Duodenal mucosa (tissue), 2 donors: ENCODE measurements at regions not wholly inside any gene's neighbourhood (a gene's known extent, or its start where the extent isn't known, plus 50 kb on each side); places are given as distances from the start of the nearest gene placed in this dataset.

Experiments
- H3K27ac ChIP-seq: one replicate; pipeline ENCODE4 v1.7.0; 2013; ENCODE audit warnings: low read depth, low read length
- H3K27me3 ChIP-seq, 2 donors: one replicate each; pipeline ENCODE4 v1.7.0; 2013; ENCODE audit warnings: low read length in 2 of 2, control low read depth in 1 of 2; ENCODE audit not compliant: insufficient read depth in 2 of 2, control insufficient read depth in 1 of 2
- H3K36me3 ChIP-seq, 2 donors: one replicate each; pipeline ENCODE4 v1.7.0; 2013; ENCODE audit warnings: low read length in 2 of 2, control low read depth in 1 of 2; ENCODE audit not compliant: insufficient read depth in 2 of 2, control insufficient read depth in 1 of 2
- H3K4me1 ChIP-seq, 2 donors: one replicate each; pipeline ENCODE4 v1.7.0; 2013; ENCODE audit warnings: low read length in 2 of 2, control low read depth in 1 of 2; ENCODE audit not compliant: insufficient read depth in 2 of 2, control insufficient read depth in 1 of 2
- H3K4me3 ChIP-seq, 2 donors: one replicate each; pipeline ENCODE4 v1.7.0; 2013; ENCODE audit warnings: low read length in 2 of 2, low read depth in 1 of 2
- H3K9ac ChIP-seq, 2 donors: one replicate each; pipeline ENCODE4 v1.7.0; 2013; ENCODE audit warnings: low read length in 2 of 2, low read depth in 1 of 2
- H3K9me3 ChIP-seq, 2 donors: one replicate each; pipeline ENCODE4 v1.7.0; 2013; ENCODE audit warnings: low read length in 2 of 2, control low read depth in 1 of 2; ENCODE audit not compliant: control insufficient read depth in 1 of 2

DNA sequence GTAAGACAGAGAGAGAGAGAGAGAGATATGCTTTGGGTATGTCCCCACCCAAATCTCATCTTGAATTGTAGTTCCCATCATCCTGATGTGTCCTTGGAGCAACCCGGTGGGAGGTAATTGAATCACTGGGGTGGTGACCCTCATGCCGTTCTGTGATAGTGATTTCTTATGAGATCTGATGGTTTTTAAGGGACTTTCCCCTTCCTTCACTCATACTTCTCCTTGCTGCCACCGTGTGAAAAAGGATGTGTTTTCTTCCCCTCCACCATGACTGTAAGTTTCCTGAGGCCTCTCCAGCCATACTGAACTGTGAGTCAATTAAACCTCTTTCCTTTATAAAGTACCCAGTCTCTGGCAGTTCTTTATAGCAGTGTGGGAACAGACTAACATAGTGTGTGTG is 60.3 kb downstream of the EOMES start:
- Histone ChIP-seq H3K9ac (no peak overlapping the region), H3K27ac (no peak overlapping the region), H3K4me3 (no peak overlapping the region), H3K36me3 (no peaks in the 10 kb centered on the region), H3K4me1 (peaks cover 6 to 17% of the 10 kb centered on the region in 2 donors), H3K9me3 (no peaks in the 10 kb centered on the region), H3K27me3 (no peaks in the 10 kb centered on the region)

GRCh38 chr3:27659279-27660021 is 62.7 kb downstream of the EOMES start:
- Histone ChIP-seq H3K4me1 (peaks cover 0 to 20% of the 10 kb centered on the region in 2 donors), H3K4me3 (no peak overlapping the region), H3K9ac (no peak overlapping the region), H3K27ac (no peak overlapping the region), H3K36me3 (no peaks in the 10 kb centered on the region), H3K9me3 (no peaks in the 10 kb centered on the region), H3K27me3 (no peaks in the 10 kb centered on the region)

- Histone ChIP-seq H3K9ac (no peak overlapping the region), H3K4me3 (no peak overlapping the region), H3K27ac (no peak overlapping the region), H3K36me3 (no peaks in the 10 kb centered on the region), H3K27me3 (no peaks in the 10 kb centered on the region), H3K4me1 (peaks cover 0 to 20% of the 10 kb centered on the region in 2 donors), H3K9me3 (no peaks in the 10 kb centered on the region)
Measured at GRCh38 chr3:27658741-27659140, 63.4 kb downstream of the EOMES start.

GRCh38 chr3:27657871-27658270 is 64.3 kb downstream of the EOMES start:
- H3K4me1 ChIP-seq, result peaks cover 4 to 24% of the 10 kb centered on the region in 2 donors
- no peak overlapping the region for H3K9ac ChIP-seq
- H3K27me3 ChIP-seq, result no peaks in the 10 kb centered on the region

GRCh38 chr3:27657404-27657803 is 64.7 kb downstream of the EOMES start:
- no peaks in the 10 kb centered on the region for H3K27me3 ChIP-seq
- H3K9ac ChIP-seq, result no peak overlapping the region
- no peaks in the 10 kb centered on the region for H3K36me3 ChIP-seq
- H3K4me1 ChIP-seq, result peaks cover 6 to 27% of the 10 kb centered on the region in 2 donors
- no peak overlapping the region for H3K4me3 ChIP-seq
- no peak overlapping the region for H3K27ac ChIP-seq
- H3K9me3 ChIP-seq, result no peaks in the 10 kb centered on the region

More at GRCh38 chr3:27657871-27658270, 64.3 kb downstream of the EOMES start:
- Histone ChIP-seq H3K27ac (no peak overlapping the region), H3K36me3 (no peaks in the 10 kb centered on the region), H3K9me3 (no peaks in the 10 kb centered on the region), H3K4me3 (no peak overlapping the region)

DNA sequence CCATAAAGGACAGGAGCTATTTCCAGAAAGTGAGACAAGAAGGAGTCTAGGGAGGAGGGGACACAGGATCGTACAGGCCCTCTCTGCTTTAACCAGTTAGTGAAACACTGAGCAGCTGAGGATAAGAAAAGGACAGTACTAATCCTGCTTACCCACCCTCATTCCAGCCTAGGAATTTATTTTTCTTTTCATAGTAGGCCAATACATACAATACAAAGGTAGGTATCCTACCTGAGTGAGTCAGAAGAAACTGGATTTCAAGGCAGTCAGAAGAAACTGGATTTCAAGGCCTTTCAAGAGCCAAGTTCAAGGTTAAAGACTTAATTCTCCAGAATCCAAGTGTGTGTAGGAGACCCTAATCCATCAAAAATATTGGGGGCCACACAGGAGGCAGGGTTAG is 65.3 kb downstream of the EOMES start:
- Histone ChIP-seq H3K4me1 (peaks cover 6 to 30% of the 10 kb centered on the region in 2 donors), H3K4me3 (no peak overlapping the region), H3K36me3 (no peaks in the 10 kb centered on the region), H3K27me3 (no peaks in the 10 kb centered on the region), H3K9ac (no peak overlapping the region), H3K9me3 (no peaks in the 10 kb centered on the region), H3K27ac (no peak overlapping the region)

DNA sequence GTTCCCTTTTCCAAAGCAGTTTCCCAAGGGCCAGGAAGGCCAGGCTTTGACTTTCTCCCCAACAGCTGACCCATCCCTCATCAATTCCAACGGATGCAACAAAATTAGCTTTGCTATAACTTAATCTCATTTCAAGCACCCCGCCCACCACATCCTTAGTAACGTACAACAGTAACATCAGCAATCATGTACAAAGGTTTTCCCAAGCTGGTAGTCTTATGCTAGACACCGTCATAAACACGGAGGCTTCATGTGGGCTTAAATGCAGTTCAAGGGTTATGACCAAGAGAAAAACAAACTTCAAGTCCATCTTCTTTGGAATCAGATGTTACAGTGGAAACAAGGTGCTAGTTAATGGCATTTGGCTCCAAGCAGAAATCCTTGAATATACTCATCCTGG is 66.6 kb downstream of the EOMES start:
- Histone ChIP-seq H3K4me3 (no peak overlapping the region), H3K27ac (no peak overlapping the region), H3K9ac (no peak overlapping the region), H3K36me3 (no peaks in the 10 kb centered on the region), H3K4me1 (peaks cover 6 to 26% of the 10 kb centered on the region in 2 donors), H3K27me3 (no peaks in the 10 kb centered on the region), H3K9me3 (no peaks in the 10 kb centered on the region)

DNA sequence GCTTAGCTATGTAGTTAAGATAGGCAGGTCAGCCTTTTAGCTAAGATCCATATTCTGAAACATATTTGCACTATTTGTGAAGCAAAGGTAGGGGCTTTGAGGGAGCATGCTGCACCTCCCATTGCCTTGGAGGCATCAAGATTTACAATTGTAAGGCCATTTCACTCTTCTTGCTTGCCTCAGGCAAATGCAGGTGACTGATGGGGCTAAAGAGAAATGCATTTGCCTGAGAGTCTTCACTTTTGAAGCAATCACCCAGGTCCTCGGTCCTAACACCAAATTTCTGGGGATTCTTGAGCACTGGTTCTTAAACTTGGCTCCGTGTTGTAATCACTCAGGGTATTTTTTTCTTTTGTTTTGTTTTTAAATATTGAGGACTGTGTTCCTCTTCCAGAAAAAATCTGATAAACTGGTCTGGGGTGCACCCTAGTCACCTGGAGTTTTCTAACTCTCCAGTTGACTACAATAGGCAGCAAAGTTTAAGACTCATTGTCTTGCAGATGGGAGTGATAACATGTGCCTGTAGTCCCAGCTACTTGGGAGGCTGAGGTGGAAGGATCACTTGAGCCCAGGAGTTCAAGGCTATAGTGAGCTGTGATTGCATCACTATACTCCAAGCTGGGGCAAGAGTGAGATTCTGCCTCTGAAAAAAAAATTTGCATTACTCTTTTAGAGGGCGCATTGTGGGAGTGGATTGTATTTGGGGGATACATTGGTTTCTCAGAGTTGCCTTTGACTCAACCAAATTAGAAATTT is 68.1 kb downstream of the EOMES start:
- Histone ChIP-seq H3K9me3 (no peaks in the 10 kb centered on the region), H3K4me1 (peaks cover 6 to 24% of the 10 kb centered on the region in 2 donors), H3K27me3 (no peaks in the 10 kb centered on the region), H3K9ac (no peak overlapping the region), H3K4me3 (no peak overlapping the region), H3K27ac (no peak overlapping the region), H3K36me3 (no peaks in the 10 kb centered on the region)

DNA sequence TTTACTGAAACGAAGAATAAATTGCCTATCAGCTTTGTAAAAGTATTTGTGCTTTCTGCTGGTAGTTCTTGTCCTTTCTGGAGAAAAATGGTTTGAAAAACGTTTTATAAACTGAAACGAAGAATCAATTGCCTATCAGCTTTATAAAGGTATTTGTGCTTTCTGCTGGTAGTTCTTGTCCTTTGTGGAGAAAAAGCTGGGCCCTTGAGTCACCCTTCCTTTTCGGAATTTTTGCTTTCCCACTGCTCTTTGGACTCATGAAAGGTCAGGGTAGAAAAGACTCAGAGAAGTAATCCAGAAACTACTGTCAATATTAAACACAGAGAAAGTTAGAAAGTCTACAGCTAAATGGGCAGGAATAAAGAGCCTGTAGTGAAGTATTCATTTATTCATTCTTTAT is 72.8 kb downstream of the EOMES start:
- no peak overlapping the region for H3K27ac ChIP-seq

DNA sequence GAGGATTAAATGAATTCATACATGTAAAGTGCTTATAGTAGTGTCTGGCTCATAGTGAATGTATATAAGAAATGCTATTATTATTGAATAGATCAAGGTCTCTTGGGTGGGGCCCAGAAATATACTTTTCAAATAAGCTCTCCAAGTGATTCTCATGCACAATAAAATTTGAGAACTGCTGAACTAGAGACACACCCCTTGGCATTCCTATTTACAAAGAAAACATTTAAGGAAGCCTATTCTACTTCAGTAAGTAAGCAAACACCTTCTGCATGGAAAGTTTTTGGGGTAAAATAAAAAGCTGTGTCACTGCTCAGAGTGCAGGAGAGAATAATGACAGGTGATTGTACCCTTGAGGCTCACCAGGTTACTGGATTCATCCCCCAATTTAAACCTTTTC is 75.2 kb downstream of the EOMES start:
- H3K9me3 ChIP-seq, result no peaks in the 10 kb centered on the region
- no peak overlapping the region for H3K9ac ChIP-seq
- no peaks in the 10 kb centered on the region for H3K36me3 ChIP-seq
- H3K27me3 ChIP-seq, result no peaks in the 10 kb centered on the region
- H3K4me3 ChIP-seq, result no peak overlapping the region
- H3K4me1 ChIP-seq, result peaks cover 17 to 28% of the 10 kb centered on the region in 2 donors
- H3K27ac ChIP-seq, result no peak overlapping the region

More for the DNA sequence above, 72.8 kb downstream of the EOMES start:
- Histone ChIP-seq H3K36me3 (no peaks in the 10 kb centered on the region), H3K4me1 (peaks cover 13 to 25% of the 10 kb centered on the region in 2 donors), H3K27me3 (no peaks in the 10 kb centered on the region), H3K9ac (no peak overlapping the region), H3K9me3 (no peaks in the 10 kb centered on the region), H3K4me3 (no peak overlapping the region)
